B cell (primary cell): ENCODE measurements at regions not wholly inside any gene's neighbourhood (a gene's known extent, or its start where the extent isn't known, plus 50 kb on each side); places are given as distances from the start of the nearest gene placed in this dataset.

ENCODE experiments used
- CTCF ChIP-seq: fragments of 200-600 bp; IDR thresholded peaks from one replicate; pipeline ENCODE4 v1.8.0; 2022; ENCODE audit warnings: antibody characterized with exemption, mild to moderate bottlenecking
- EZH2 ChIP-seq: IDR thresholded peaks from 2 replicates; pipeline ENCODE4 v1.6.1; 2012; ENCODE audit warnings: borderline replicate concordance, low read depth, mild to moderate bottlenecking, moderate library complexity, low read length; ENCODE audit not compliant: insufficient read depth, poor library complexity, severe bottlenecking

DNA sequence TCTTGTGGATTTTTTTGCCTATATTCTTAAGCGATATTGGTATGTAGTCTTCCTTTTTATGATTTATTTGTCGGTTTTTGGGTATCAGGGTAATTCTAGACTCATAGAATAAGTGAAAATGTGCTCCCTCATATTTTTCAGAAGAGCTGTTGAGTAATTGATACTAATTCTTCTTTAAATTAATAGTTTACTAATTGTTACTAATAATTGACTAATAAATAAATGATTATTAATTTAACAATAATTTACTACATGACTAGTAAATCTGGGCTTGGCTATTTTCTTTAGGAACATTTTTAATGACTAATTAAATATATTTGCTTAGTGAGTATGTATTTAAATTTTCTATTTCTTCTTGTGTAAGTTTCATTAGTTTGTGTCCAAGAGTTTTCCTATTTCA is 325.0 kb downstream of the ADCYAP1 start:
- no peak for TF ChIP-seq CTCF
- TF ChIP-seq EZH2, result no peak
